ENCODE measurements at regions not wholly inside any gene's neighbourhood (a gene's known extent, or its start where the extent isn't known, plus 50 kb on each side); places are given as distances from the start of the nearest gene placed in this dataset.
A peak's percentile ranks its signal among the peaks of the same experiment; 100 is the strongest.

- no peak for DNase-seq
- in situ Hi-C loops (cut with MboI) = no loop called here
- H3K79me2 ChIP-seq (ENCODE audit: insufficient read depth) = no peaks in the 10 kb centered on the region
- no peaks in the 10 kb centered on the region for H3K36me3 ChIP-seq (ENCODE audit: low read depth)
- H3K9ac ChIP-seq = no peak overlapping the region
- TF ChIP-seq EZH2 (IDR thresholded peaks at IDR 0.05; ENCODE audit: insufficient read depth, poor library complexity, severe bottlenecking) = no peak
- TF ChIP-seq EZH2phosphoT487 (IDR thresholded peaks at IDR 0.05; ENCODE audit: insufficient read depth, low read depth) = no peak
- H3K9me3 ChIP-seq (ENCODE audit: low read depth) = no peaks in the 10 kb centered on the region
- H3F3A ChIP-seq (ENCODE audit: insufficient read depth) = no peaks in the 10 kb centered on the region
- no peak overlapping the region for H3K27ac ChIP-seq
- no peak overlapping the region for H2AFZ ChIP-seq
- H4K20me1 ChIP-seq (ENCODE audit: insufficient read depth) = no peaks in the 10 kb centered on the region
- no peaks in the 10 kb centered on the region for H3K4me1 ChIP-seq (ENCODE audit: insufficient read depth)
- H3K27me3 ChIP-seq (replicated peaks; ENCODE audit: insufficient read depth) = no peaks in the 10 kb centered on the region
- no peak overlapping the region for H3K4me2 ChIP-seq (ENCODE audit: unreplicated experiment)
- no peaks in the 10 kb centered on the region for H3K9me2 ChIP-seq (ENCODE audit: insufficient read depth)
- no peak overlapping the region for H3K4me3 ChIP-seq
Measured at GRCh38 chr15:94943888-94944287, 712.5 kb downstream of the MCTP2 start.

GRCh38 chr15:94951538-94951937 lies 720.2 kb downstream of the MCTP2 start:
- no peak overlapping the region for H3K4me2 ChIP-seq (ENCODE audit: unreplicated experiment)
- 24 to 28% methylated on average over 2 of the region's 2 CpGs for WGBS, 2 experiments (ENCODE audit: low coverage in 1 of 2, low lambda C conversion rate in 2 of 2, missing lambda C conversion rate in 2 of 2)
- no peak overlapping the region for H3K27ac ChIP-seq
- no peaks in the 10 kb centered on the region for H3F3A ChIP-seq (ENCODE audit: insufficient read depth)
- no peaks in the 10 kb centered on the region for H3K36me3 ChIP-seq (ENCODE audit: low read depth)
- H3K9me3 ChIP-seq (ENCODE audit: low read depth) = no peaks in the 10 kb centered on the region
- no peaks in the 10 kb centered on the region for H3K9me2 ChIP-seq (ENCODE audit: insufficient read depth)
- DNase-seq = peak; percentile 1
- H3K4me3 ChIP-seq = no peak overlapping the region
- no peaks in the 10 kb centered on the region for H3K4me1 ChIP-seq (ENCODE audit: insufficient read depth)
- no peaks in the 10 kb centered on the region for H3K27me3 ChIP-seq (replicated peaks; ENCODE audit: insufficient read depth)
- H2AFZ ChIP-seq = no peak overlapping the region
- no peaks in the 10 kb centered on the region for H4K20me1 ChIP-seq (ENCODE audit: insufficient read depth)
- TF ChIP-seq EZH2phosphoT487 (IDR thresholded peaks at IDR 0.05; ENCODE audit: insufficient read depth, low read depth) = no peak
- no peak overlapping the region for H3K9ac ChIP-seq
- in situ Hi-C loops (cut with MboI) = no loop called here
- no peaks in the 10 kb centered on the region for H3K79me2 ChIP-seq (ENCODE audit: insufficient read depth)

- Histone ChIP-seq H3F3A (ENCODE audit: insufficient read depth) (no peaks in the 10 kb centered on the region), H3K4me1 (ENCODE audit: insufficient read depth) (no peaks in the 10 kb centered on the region), H3K9me3 (ENCODE audit: low read depth) (no peaks in the 10 kb centered on the region), H3K9ac (no peak overlapping the region), H3K27me3 (replicated peaks; ENCODE audit: insufficient read depth) (no peaks in the 10 kb centered on the region), H3K9me2 (ENCODE audit: insufficient read depth) (no peaks in the 10 kb centered on the region), H3K36me3 (ENCODE audit: low read depth) (no peaks in the 10 kb centered on the region), H3K4me3 (no peak overlapping the region), H3K79me2 (ENCODE audit: insufficient read depth) (no peaks in the 10 kb centered on the region), H3K27ac (no peak overlapping the region), H3K4me2 (ENCODE audit: unreplicated experiment) (no peak overlapping the region), H2AFZ (no peak overlapping the region), H4K20me1 (ENCODE audit: insufficient read depth) (no peaks in the 10 kb centered on the region)
- in situ Hi-C loops (cut with MboI) = no loop called here
- TF ChIP-seq EZH2phosphoT487 (IDR thresholded peaks at IDR 0.05; ENCODE audit: insufficient read depth, low read depth) (no peak), EZH2 (IDR thresholded peaks at IDR 0.05; ENCODE audit: insufficient read depth, poor library complexity, severe bottlenecking) (no peak)
- DNase-seq = no peak
Measured at GRCh38 chr15:94963953-94964352, 732.6 kb downstream of the MCTP2 start.

GRCh38 chr15:94965593-94965992 lies 734.2 kb downstream of the MCTP2 start:
- in situ Hi-C loops (cut with MboI) = no loop called here
- Histone ChIP-seq H3F3A (ENCODE audit: insufficient read depth) (no peaks in the 10 kb centered on the region), H3K4me1 (ENCODE audit: insufficient read depth) (no peaks in the 10 kb centered on the region), H2AFZ (no peak overlapping the region), H3K9ac (no peak overlapping the region), H3K79me2 (ENCODE audit: insufficient read depth) (no peaks in the 10 kb centered on the region), H3K27ac (no peak overlapping the region), H3K9me3 (ENCODE audit: low read depth) (no peaks in the 10 kb centered on the region), H3K9me2 (ENCODE audit: insufficient read depth) (no peaks in the 10 kb centered on the region), H3K4me2 (ENCODE audit: unreplicated experiment) (no peak overlapping the region), H3K4me3 (no peak overlapping the region), H4K20me1 (ENCODE audit: insufficient read depth) (no peaks in the 10 kb centered on the region), H3K27me3 (replicated peaks; ENCODE audit: insufficient read depth) (no peaks in the 10 kb centered on the region), H3K36me3 (ENCODE audit: low read depth) (no peaks in the 10 kb centered on the region)
- DNase-seq = no peak
- WGBS, 2 experiments (ENCODE audit: low coverage in 1 of 2, low lambda C conversion rate in 2 of 2, missing lambda C conversion rate in 2 of 2) = 2% methylated on average over 3 of the region's 3 CpGs
- TF ChIP-seq EZH2 (IDR thresholded peaks at IDR 0.05; ENCODE audit: insufficient read depth, poor library complexity, severe bottlenecking) (no peak), EZH2phosphoT487 (IDR thresholded peaks at IDR 0.05; ENCODE audit: insufficient read depth, low read depth) (no peak)

GRCh38 chr15:94968133-94968532 lies 736.8 kb downstream of the MCTP2 start:
- Histone ChIP-seq H3K4me1 (ENCODE audit: insufficient read depth) (no peaks in the 10 kb centered on the region), H3K9me3 (ENCODE audit: low read depth) (no peaks in the 10 kb centered on the region), H3K79me2 (ENCODE audit: insufficient read depth) (no peaks in the 10 kb centered on the region), H3K9me2 (ENCODE audit: insufficient read depth) (no peaks in the 10 kb centered on the region), H3K9ac (no peak overlapping the region), H3K4me3 (no peak overlapping the region), H4K20me1 (ENCODE audit: insufficient read depth) (no peaks in the 10 kb centered on the region), H3F3A (ENCODE audit: insufficient read depth) (no peaks in the 10 kb centered on the region), H3K27ac (no peak overlapping the region), H3K27me3 (replicated peaks; ENCODE audit: insufficient read depth) (no peaks in the 10 kb centered on the region), H2AFZ (no peak overlapping the region), H3K4me2 (ENCODE audit: unreplicated experiment) (no peak overlapping the region), H3K36me3 (ENCODE audit: low read depth) (no peaks in the 10 kb centered on the region)
- 33 to 38% methylated on average over 5 of the region's 5 CpGs for WGBS, 2 experiments (ENCODE audit: low coverage in 1 of 2, low lambda C conversion rate in 2 of 2, missing lambda C conversion rate in 2 of 2)
- DNase-seq = no peak
- in situ Hi-C loops (cut with MboI) = no loop called here
- TF ChIP-seq EZH2phosphoT487 (IDR thresholded peaks at IDR 0.05; ENCODE audit: insufficient read depth, low read depth) (no peak), EZH2 (IDR thresholded peaks at IDR 0.05; ENCODE audit: insufficient read depth, poor library complexity, severe bottlenecking) (no peak)

All from GM23248 (cell line).